Left ventricle myocardium superior (tissue), 1 donor: ENCODE measurements at regions not wholly inside any gene's neighbourhood (a gene's known extent, or its start where the extent isn't known, plus 50 kb on each side); places are given as distances from the start of the nearest gene placed in this dataset.
"Not testable (repeated sequence)": the region's sequence is repeated elsewhere in the genome, so short reads cannot be mapped to it uniquely, and the experiment has no call there.

Experiments
- ATAC-seq: fragments of 200-7000 bp; cut with Tn5 transposase; one replicate; pipeline ENCODE4 v1.9.1; 2020; ENCODE audit warnings: mild to moderate bottlenecking, moderate library complexity
- DNase-seq: peaks from one replicate; pipeline ENCODE4 v3.0.0-alpha.2; 2020
- intact Hi-C: fragments of 100-400 bp; cut with micrococcal nuclease; formaldehyde crosslinking; loops from one replicate; pipeline ENCODE4 v1.11.0; 2022
- donor health status: DM: no; HTN: yes; CAD: no; lungs with severe emphysema.

- DNase-seq (no peak), ATAC-seq (peak; percentile 63)
- intact Hi-C loops, result no loop called here
Observed at GRCh38 chr16:62876133-62876532, 839.9 kb upstream of the CDH8 start.

DNA sequence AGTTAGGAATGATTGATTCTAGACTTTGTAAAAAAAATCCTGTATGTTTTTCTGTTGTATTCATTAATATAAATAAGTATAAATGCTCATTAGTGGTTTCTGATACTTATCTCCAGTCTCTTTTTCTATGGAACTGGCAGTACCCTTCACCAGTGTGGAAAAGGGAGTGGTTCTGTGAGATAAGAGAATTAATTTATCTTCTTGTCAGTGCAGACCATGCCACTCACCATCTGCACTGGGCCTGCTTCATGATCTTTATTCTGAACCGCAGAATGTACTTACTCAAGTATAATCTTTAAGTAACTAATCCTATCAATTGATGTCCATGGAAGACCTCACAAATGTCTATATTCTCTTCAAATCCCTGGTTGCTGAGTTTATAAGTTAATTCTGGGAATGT, 836.1 kb upstream of the CDH8 start:
- DNase-seq (no peak), ATAC-seq (no peak)
- intact Hi-C loops, result no loop called here

- no peak for DNase-seq
- no peak for ATAC-seq
- intact Hi-C loops, result no loop called here
Observed at GRCh38 chr16:62870554-62870953, 834.3 kb upstream of the CDH8 start.

DNA sequence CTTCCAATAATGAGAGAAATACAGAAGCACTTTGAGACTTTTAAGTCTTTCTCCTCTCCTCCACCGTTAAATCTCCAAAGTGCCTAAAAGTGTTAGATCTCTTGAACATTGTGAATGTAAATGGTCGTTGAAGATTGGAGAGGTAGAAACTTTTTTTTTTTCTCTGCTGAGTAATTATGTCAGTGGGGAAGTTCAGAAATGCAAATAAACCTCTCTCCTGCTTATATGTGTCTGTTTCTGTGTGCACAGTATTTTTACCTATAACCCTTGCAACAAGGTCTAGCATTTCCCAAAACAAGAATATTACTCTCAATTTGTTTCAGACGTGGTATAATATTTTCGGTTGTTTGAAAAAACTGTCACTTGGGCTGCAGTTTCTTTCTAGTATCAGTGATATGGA, 833.6 kb upstream of the CDH8 start:
- DNase-seq, result no peak
- no peak for ATAC-seq
- intact Hi-C loops, result no loop called here

GRCh38 chr16:62863139-62863538, 826.9 kb upstream of the CDH8 start:
- intact Hi-C loops, result no loop called here
- ATAC-seq, result no peak
- DNase-seq, result no peak

GRCh38 chr16:62853887-62854286, 817.6 kb upstream of the CDH8 start:
- DNase-seq (no peak), ATAC-seq (no peak)
- intact Hi-C loops, result no loop called here

- DNase-seq, result no peak
- intact Hi-C loops, result no loop called here
- ATAC-seq, result no peak
Observed at GRCh38 chr16:62846399-62847057, 810.3 kb upstream of the CDH8 start.

GRCh38 chr16:62832214-62832613, 796.0 kb upstream of the CDH8 start:
- no peak for ATAC-seq
- intact Hi-C loops, result no loop called here

DNA sequence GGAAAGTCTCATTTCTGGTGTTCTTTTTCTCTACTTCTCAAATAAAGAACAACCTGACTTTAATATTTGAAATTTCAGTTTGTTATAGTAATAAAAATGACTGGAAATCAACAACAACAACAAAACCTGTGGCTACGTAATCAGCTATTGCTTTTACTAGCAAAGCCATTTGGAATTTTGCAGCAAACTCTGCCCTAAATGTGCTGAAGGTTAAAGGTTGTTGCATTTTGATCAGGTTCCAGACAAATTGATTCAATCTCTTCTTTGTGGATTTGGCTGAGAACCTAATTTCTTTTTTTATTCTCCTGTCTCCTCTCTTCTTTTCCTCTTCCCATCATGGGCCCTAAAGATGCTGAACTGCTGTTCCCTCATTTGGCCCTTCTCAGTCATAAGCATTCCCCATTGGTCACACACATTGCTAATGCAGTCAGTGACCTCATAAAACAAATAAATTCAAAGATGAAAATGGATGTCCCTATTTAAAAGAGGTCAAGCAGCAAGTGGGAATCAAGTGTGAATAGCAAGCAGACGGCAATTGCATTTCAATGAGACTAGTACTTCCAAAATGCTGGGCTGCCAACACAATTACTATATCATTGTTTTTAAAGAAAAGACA, 795.1 kb upstream of the CDH8 start:
- intact Hi-C loops, result no loop called here
- DNase-seq, result no peak
- no peak for ATAC-seq

More at GRCh38 chr16:62832214-62832613, 796.0 kb upstream of the CDH8 start:
- DNase-seq, result no peak

DNA sequence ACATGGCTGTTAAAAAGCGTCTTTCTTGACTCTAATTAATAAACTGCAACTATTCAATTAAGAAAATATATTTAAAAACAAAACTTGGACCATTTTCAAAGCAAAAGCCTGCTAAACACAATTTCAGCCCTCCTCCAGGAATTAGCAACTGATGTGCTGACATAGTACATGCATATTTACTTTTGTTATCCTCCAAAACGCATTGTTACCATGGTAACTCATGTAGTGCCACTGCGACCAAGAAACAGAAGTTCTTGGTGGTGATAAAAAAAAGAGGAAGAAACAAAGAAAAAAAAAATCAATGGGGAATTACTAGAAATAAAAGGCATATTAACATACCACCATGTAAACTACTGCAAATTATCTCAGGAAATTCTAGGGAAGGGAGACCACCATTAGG, 793.4 kb upstream of the CDH8 start:
- intact Hi-C loops, result no loop called here
- ATAC-seq, result no peak
- no peak for DNase-seq

DNA sequence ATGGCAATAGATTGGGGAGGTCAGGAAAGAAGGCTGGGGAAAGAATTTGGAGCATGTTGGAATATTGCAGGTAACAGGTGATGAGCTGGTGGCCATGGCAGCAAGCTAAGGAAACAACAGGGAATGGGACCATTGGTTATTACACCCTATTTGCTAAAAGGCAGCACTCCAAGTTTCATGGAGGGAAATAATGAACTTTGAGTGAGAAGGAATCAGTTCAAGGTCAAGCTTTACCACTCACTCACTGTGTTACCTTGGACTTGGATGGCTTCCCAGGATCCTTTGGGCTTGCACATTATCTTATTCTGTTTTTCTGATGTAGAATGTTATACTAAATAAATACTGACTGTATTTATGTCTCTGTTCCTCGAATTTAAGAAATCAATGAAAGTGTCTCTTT, 792.8 kb upstream of the CDH8 start:
- DNase-seq, result no peak
- no peak for ATAC-seq
- intact Hi-C loops, result no loop called here

DNA sequence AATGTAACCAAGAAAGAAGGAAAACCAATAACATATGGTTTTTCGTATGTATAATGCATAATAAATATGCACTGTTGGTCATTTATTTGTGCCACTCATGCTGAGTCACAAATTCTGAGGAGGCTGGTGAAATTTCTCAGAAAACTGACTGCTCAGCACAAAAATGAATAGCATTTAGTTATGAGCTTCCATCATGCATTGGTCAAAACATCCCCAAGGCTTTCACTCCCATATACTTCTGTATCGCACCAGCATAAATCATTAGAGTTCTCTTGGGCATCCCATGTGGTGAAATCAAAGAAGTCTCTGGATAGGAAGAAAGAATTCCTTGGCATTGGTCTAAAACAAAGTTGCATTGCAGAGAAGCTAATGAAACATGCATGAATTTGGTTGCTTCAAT, 785.6 kb upstream of the CDH8 start:
- ATAC-seq (no peak), DNase-seq (no peak)
- intact Hi-C loops, result no loop called here

DNA sequence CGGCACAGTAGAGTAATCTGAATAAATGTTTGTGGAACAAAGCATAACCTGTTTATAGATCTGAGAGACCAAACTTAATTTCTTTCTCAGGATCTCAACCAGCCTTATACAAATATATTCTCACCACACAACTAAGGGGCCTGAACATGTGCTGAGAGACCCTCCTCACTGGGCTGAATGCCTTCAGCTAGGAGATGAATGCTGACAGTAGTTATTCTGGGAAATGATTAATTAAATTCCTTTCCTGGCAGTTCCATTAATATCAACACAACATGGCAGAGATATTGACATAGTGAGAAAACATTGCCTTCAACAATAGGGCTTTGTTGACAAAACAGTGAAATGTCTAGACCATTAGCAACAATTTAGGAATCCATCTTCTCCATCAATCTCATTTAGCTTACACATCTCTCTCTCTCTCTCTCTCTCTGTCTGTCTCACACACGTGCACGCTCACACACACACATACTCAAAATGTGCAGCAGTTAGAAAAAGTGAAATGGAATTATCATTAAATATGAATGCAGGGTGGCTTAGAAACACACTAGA, 780.8 kb upstream of the CDH8 start:
- ATAC-seq (no peak), DNase-seq (no peak)
- intact Hi-C loops, result no loop called here

DNA sequence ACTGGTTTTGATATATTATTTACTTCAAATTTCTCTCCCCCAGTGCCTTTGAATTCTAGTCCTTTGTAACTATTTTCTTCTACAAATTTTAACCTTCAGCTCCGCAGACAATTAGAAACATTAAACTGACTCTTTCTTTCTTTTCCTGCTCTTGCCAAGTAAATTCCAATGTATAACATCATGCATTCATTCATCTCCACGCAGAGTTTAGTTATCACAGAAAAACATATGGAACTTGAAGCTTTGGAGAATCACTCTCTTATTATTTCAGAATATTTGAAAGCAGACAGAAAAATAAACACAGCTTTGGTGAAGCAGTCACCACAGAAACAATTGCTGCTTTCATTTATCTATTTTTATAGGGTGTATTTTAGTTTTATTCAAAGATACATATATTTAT, 778.7 kb upstream of the CDH8 start:
- no peak for ATAC-seq
- intact Hi-C loops, result no loop called here
- DNase-seq, result no peak

- DNase-seq, result no peak
- intact Hi-C loops, result no loop called here
- ATAC-seq, result peak; percentile 38
Observed at GRCh38 chr16:62805221-62805857, 769.1 kb upstream of the CDH8 start.

GRCh38 chr16:62794724-62795123, 758.5 kb upstream of the CDH8 start:
- ATAC-seq (no peak), DNase-seq (no peak)
- intact Hi-C loops, result no loop called here

- DNase-seq, ATAC-seq, intact Hi-C loops: not testable (repeated sequence)
Observed at GRCh38 chr16:62780081-62780480, 743.8 kb upstream of the CDH8 start.

DNA sequence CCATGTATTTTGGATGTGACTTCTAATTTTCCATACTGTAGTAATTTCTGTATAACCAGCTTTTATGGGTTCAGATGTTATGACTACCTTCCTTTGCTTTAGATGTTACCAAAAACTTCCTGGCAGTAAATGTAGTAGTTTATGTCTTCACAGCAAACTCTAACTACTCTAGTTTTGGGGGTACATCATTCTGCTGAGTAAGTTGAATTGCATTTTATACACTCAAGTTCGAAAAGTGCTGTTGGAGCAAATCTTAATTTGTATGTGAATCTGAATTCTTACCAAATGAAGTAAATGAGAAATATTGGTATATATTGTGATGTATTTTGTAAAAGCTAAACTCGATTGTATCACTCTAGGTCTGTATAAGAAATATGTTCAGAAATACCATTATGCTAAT, 728.3 kb upstream of the CDH8 start:
- DNase-seq (no peak), ATAC-seq (no peak)
- intact Hi-C loops, result no loop called here

DNA sequence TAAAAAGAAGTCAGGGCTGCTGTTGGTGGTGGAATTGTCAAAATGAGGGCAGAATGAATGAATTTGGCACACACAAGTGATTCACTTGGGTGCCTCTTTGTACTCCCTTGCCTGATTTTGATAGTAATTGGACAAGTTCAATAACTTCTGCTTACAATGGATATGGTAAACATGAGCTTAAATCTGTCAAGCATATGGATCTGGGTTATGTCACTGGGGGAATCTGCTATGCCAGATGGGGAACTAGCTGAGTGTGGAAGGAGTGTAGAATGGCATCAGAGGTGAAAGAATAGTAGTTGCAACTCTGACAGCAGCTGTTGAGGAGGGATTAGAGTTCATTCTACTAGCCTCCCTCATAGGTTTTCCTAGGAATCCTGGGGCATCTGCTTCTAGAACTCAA, 724.2 kb upstream of the CDH8 start:
- intact Hi-C loops, result no loop called here
- DNase-seq, result no peak
- ATAC-seq, result no peak

GRCh38 chr16:62755938-62756337, 719.7 kb upstream of the CDH8 start:
- DNase-seq, result no peak
- no peak for ATAC-seq
- intact Hi-C loops, result no loop called here

- ATAC-seq, result no peak
- intact Hi-C loops, result no loop called here
- no peak for DNase-seq
Observed at GRCh38 chr16:62752854-62753253, 716.6 kb upstream of the CDH8 start.
